T1000 (cell line): ENCODE measurements at regions not wholly inside any gene's neighbourhood (a gene's known extent, or its start where the extent isn't known, plus 50 kb on each side); places are given as distances from the start of the nearest gene placed in this dataset.
A peak's percentile ranks its signal among the peaks of the same experiment; 100 is the strongest.

ENCODE experiments used
- DNase-seq: peaks from one replicate; lab custom pipeline; 2025; ENCODE audit warnings: mixed read lengths; lab: John Stamatoyannopoulos, UW

GRCh38 chr21:31566064-31566463, 93.4 kb upstream of the SOD1 start:
- DNase-seq: no peak

DNA sequence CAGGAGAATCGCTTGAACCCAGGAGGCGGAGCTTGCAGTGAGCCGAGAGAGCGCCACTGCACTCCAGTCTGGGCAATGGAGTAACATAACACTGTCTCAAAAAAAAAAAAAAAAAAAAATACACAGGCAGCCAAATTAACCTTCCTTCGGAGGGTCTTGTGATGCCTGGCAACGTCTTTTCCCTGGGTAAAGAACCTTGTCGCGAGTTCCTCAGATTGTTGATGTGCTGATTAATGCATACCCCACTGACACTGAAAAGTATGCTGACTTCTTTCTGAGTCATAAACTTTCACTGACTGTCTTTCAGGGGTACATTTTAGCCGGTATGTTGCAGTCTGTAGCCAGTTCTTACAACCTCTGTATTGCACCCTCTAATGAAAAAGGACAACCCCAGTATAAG, 95.1 kb upstream of the SOD1 start:
- no peak for DNase-seq

DNA sequence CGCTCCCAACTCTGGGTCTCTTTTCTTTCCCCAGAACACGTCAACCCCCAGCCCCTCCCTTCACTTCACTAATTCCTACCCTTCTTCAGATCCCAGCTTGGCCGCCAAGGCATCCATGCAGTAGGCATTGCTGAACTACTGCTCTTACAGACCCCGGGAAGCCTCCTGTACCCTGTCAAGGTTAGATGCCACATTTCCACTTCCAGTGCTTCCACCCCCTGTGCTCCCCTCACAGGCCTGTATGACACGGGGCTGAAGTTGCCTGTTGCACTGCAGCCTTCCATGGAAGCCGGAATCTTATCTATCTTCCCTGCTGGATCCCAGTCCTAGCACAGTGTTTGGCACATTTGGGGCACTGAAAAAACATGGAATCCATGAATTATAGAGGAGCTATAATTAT, 99.0 kb upstream of the SOD1 start:
- DNase-seq: no peak

- peak; percentile 98 for DNase-seq
These were observed 99.9 kb upstream of the SOD1 start for GRCh38 chr21:31559368-31560119.

- DNase-seq: peak; percentile 98
These were observed 100.5 kb upstream of the SOD1 start for GRCh38 chr21:31558962-31559367.

DNA sequence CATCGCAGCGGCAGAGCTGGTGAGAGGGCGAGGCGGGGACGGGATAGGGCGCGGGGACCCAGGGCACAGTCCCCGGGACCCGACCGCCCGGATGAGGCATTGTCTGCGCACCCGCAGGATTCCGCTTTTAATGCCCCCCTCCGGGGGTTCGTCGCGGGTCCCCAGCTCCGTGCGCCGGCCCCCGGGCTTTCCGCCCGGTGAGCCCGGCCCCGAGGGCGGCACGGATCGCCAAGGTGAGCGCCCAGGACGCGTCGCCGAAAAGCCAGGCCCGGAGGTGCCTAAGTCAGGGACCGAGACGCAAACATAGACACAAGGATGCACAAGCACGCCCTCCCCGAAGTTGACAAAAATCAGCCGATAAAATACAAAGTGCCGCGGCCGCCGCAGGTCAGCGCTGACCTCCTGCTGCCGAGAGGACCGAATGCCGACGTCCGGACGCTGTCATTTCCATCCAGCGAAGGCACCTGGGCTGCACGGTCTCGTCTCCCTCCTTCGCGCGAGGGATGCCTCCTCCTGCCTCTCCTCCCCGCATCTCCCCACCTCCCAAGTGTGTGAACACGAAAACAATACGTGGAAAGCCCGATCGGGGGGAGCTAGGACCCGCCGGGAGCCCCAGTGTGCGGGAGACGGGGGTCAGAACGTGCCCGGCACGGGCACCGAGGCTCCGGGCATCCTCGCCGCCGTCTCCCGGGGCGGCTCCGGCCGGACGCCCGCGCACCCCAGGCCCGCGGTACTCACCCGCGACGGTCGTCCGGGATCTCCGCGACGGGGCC, 101.1 kb upstream of the SOD1 start:
- DNase-seq: peak; percentile 63

DNA sequence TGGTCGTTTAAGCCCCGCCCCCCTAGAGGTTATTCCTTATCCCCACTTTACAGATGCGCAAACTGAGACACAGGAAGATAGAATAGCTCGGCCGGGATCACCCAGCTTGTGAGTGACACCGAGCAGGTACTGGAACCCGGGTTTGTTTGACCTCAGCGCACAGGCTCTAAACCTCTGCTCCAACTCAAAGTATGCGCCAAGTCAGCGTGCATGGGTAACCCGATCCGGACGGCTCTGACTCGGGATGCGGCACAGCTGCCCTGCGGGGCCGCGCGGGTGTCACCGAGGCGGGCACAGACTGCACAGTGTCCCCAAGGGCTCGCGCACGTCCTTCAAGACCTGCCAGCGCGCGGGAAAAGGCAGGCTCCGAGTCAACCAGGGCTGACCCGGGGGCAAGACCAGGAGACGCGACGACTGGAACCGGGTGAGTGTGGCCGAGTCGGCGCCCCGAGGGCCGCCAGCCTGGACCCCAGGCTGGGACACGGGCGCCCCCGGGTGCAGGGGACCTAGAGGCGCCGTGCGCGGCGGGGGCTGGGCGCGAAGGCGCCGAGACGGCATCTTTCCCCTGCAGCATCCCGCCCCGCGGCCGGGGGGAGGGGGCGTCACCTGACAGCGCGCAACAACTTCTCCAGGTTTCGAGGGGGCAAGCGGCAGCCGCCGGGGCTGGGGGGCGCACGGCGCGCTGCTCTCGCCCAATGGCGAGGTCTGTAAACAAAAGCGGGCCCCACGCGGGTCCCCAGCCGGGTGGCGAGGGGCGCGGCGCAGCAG, 101.9 kb upstream of the SOD1 start:
- DNase-seq: no peak

DNA sequence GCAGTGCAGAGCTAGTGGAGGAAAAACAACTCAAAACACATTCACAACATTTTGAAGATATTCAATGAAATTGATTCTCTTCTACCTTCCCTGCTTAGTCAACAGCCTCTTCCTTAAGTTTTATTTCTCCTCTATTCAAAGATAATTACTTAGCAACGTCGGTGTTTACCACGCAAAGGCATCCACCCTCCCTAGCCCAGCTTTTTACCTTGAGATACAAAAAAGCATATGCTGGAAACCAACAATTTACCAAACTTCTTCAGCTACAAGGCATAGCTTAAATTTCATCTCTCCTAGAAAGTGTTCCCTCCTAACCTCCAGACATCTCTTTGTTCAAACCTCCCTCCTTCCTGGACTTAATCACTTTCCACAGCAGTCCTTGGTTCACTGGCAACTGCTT, 102.8 kb upstream of the SOD1 start:
- DNase-seq: no peak

- DNase-seq: no peak
These were observed 103.7 kb upstream of the SOD1 start for GRCh38 chr21:31555741-31556191.

DNA sequence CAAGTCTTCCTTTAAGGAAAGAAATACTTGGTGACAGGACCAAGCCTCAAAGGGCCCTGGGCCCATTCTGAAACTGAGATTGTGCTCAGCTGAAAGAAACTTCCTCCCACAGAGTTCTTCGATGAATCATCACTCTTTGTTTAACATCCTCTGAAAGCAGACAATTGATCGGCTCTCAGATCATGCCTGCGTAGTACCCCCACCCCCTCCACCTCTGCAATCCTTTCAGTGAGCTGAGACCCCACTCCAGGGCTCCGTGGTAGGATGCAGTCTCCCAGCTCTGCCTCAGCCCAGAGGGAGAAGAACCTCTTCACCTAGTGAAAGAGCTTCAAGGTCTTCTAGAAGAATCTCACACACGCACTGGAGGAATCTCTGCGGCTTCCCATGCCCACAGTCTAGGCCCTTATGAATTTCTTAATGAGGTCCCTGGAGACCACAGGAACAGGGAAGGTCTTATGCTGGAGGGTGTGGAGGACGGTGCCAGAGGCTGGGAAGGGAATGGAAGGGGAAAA, 104.9 kb upstream of the SOD1 start:
- DNase-seq: peak; percentile 38

GRCh38 chr21:31553926-31554325, 105.6 kb upstream of the SOD1 start:
- no peak for DNase-seq

DNA sequence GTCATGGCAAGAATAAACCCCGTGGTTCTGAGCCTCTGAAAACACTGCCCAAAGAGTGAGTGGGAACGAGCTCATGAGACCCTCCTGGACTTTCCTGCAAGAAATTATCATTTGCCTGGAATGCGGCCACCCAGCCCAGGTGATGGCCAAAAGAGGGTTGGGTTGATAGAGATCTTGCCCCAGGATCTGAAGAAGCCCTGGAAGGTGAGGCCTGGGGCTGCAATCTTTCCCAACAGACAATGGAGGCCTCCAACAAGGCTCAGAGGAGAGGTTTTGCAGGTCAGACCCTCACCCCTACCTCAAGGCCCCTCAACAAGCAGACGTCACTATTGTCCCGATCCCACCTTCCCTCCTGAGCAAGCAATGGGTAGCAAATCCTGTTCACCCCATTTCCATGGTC, 106.0 kb upstream of the SOD1 start:
- DNase-seq: no peak

- DNase-seq: no peak
These were observed 106.7 kb upstream of the SOD1 start for GRCh38 chr21:31552826-31553225.

DNA sequence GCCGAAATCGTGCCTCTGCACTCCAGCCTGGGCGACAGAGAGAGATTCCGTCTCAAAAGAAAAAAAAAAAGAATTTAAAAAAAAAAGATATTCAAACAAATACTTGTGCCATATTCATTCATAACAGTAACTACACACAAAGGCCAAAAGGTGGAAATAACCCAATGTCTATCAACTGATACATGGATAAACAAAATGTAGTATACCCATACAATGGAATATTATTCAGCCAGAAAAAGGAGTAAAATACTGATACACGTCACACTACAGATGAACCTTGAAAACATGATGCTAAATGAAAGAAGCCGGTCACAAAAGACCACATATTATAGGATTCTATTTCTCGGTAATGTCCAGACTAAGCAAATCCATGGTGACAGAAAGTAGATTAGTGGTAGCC, 109.4 kb upstream of the SOD1 start:
- DNase-seq: no peak

- no peak for DNase-seq
These were observed 110.8 kb upstream of the SOD1 start for GRCh38 chr21:31548688-31549087.

DNA sequence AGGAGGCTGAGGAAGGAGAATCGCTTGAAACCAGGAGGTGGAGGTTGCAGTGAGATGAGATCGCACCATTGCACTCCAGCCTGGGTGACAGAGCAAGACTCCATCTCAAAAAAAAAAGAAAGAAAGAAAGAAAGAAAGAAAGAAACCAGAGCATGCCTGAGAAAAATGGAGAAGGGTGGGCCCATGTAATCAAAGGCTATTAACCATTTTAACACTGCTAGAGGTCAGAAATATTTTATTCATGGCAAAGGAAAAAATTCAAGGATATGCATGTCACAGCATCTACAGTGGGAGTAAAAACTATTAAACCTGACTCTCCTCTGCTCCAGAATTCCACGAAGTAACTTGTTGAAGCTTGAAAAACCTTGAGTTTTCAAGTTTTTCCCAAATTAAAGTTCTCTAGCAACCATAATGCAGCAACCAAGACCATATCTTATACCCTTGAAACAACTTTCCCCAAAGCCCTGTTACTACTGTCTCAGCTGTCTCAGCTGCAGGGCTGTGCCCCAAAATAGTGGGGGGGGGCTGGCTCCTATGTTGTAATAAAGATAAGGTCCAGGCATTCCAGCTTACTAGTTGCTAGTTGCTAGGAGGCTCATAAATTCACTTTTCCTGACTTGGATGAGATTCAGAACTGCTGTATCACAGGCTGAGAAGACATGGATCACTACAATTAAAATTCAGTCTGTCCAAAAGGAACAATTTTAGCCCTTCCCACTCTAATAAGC, 112.9 kb upstream of the SOD1 start:
- DNase-seq: no peak

- DNase-seq: no peak
These were observed 114.5 kb upstream of the SOD1 start for GRCh38 chr21:31545036-31545435.

- no peak for DNase-seq
These were observed 116.3 kb upstream of the SOD1 start for GRCh38 chr21:31543191-31543590.

DNA sequence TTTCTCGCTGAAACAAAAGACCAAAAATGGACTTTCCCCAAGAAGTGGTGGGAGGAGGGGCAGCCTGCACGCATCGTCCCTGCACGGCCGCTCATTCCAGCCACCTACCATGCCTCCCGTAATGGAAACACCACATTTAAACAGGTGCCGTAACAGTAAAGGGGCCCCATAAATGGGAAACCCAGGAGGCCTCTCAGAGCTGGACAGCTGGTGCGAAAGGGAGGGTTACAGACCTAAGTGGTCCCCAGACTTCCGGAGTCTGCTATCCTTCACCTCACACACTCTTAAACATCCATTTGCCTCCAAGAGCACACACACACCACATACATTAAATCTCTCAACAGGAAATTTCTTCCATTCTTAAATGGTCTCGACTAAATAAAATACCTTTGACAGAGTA, 120.7 kb upstream of the SOD1 start:
- DNase-seq: no peak

DNA sequence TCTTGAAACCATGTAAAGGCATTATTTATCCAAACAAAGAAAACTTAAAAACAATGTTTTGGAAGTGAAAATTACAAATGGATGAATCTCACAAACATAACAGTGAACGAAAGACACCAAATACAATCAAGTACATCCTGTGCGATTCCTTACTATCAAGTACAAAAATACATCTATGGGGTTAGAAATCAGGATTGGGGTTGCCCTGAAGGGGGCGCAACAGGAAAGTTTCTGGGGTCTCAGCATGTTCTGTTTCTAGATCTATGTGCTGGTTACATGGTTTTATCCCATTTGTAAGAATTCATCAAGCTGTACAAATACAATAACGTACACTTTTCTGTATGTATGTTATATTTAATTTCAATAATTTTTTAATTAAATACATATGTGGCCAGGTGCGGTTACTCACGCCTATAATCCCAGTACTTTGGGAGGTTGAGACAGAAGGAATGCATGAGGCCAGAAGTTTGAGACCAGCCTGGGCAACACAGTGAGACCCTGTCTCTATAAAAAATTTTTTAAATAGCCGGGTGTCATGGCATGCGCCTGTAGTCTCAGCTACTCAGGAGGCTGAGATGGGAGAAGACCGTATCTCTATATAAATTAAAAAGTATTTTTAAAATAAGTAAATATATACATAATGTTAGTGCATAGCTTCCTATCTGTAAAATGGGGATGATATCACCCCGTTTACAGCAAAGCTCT, 121.5 kb upstream of the SOD1 start:
- DNase-seq: no peak

GRCh38 chr21:31536138-31536537, 123.4 kb upstream of the SOD1 start:
- no peak for DNase-seq
